Right atrium auricular region (tissue), 2 donors: ENCODE measurements at regions not wholly inside any gene's neighbourhood (a gene's known extent, or its start where the extent isn't known, plus 50 kb on each side); places are given as distances from the start of the nearest gene placed in this dataset.

ENCODE experiments used
- DNase-seq: peaks from one replicate; pipeline ENCODE4 v3.0.0-alpha.2; 2019; ENCODE audit warnings: low spot score
- H3K27ac ChIP-seq, 2 donors: fragments of 200-600 bp; sonication (generic); 1 replicate in 1 of 2; 2 replicates in 1 of 2; pipeline ENCODE4 v1.5.1; 2016 to 2019
- H3K27me3 ChIP-seq, 2 donors: fragments of 200-600 bp; sonication (generic); one replicate each; pipeline versions ENCODE4 v1.5.1 to v1.6.0; 2017 to 2019
- H3K36me3 ChIP-seq: fragments of 200-600 bp; sonication (generic); one replicate; pipeline ENCODE4 v1.5.1; 2016
- H3K4me1 ChIP-seq, 2 donors: fragments of 200-600 bp; sonication (generic); one replicate each; pipeline versions ENCODE4 v1.5.1 to v1.6.0; 2017 to 2019
- H3K4me3 ChIP-seq, 2 donors: fragments of 200-600 bp; sonication (generic); 1 replicate in 1 of 2; 2 replicates in 1 of 2; pipeline ENCODE4 v1.5.1; 2017 to 2019; ENCODE audit warnings: mild to moderate bottlenecking in 1 of 2, moderate library complexity in 1 of 2
- H3K9me3 ChIP-seq, 2 donors: fragments of 200-600 bp; sonication (generic); one replicate each; pipeline ENCODE4 v1.5.1; 2019
- CTCF ChIP-seq, 2 donors: fragments of 200-600 bp; sonication (generic); IDR thresholded peaks; one replicate each; pipeline ENCODE4 v1.5.1; 2019; ENCODE audit warnings: antibody characterized with exemption in 2 of 2

GRCh38 chr3:88997260-88997659 lies 110.2 kb upstream of the EPHA3 start:
- Histone ChIP-seq H3K27me3 (no peaks in the 10 kb centered on the region), H3K4me3 (no peak overlapping the region), H3K9me3 (no peaks in the 10 kb centered on the region), H3K36me3 (no peaks in the 10 kb centered on the region), H3K4me1 (no peaks in the 10 kb centered on the region), H3K27ac (no peak overlapping the region)
- TF ChIP-seq CTCF (IDR thresholded peaks at IDR 0.05): no peak
- no peak for DNase-seq

- TF ChIP-seq CTCF (IDR thresholded peaks at IDR 0.05): no peak
- H3K27ac ChIP-seq: no peak overlapping the region
- H3K9me3 ChIP-seq: no peaks in the 10 kb centered on the region
- DNase-seq: no peak
- no peak overlapping the region for H3K4me3 ChIP-seq
- H3K27me3 ChIP-seq: no peaks in the 10 kb centered on the region
- H3K4me1 ChIP-seq: no peaks in the 10 kb centered on the region
- H3K36me3 ChIP-seq: no peaks in the 10 kb centered on the region
Observed at GRCh38 chr3:89000886-89001285, 106.5 kb upstream of the EPHA3 start.

GRCh38 chr3:89002191-89002590 lies 105.2 kb upstream of the EPHA3 start:
- H3K27me3 ChIP-seq: no peaks in the 10 kb centered on the region
- DNase-seq: no peak

GRCh38 chr3:89013536-89013935 lies 93.9 kb upstream of the EPHA3 start:
- Histone ChIP-seq H3K4me1 (no peaks in the 10 kb centered on the region), H3K36me3 (no peaks in the 10 kb centered on the region), H3K9me3 (no peaks in the 10 kb centered on the region), H3K27me3 (no peaks in the 10 kb centered on the region), H3K4me3 (no peak overlapping the region), H3K27ac (no peak overlapping the region)
- TF ChIP-seq CTCF (IDR thresholded peaks at IDR 0.05): no peak
- no peak for DNase-seq

More at GRCh38 chr3:89002191-89002590, 105.2 kb upstream of the EPHA3 start:
- Histone ChIP-seq H3K4me3 (no peak overlapping the region), H3K9me3 (no peaks in the 10 kb centered on the region), H3K4me1 (no peaks in the 10 kb centered on the region), H3K27ac (no peak overlapping the region), H3K36me3 (no peaks in the 10 kb centered on the region)
- TF ChIP-seq CTCF (IDR thresholded peaks at IDR 0.05): no peak

GRCh38 chr3:89017531-89017930 lies 89.9 kb upstream of the EPHA3 start:
- no peaks in the 10 kb centered on the region for H3K36me3 ChIP-seq
- H3K9me3 ChIP-seq: no peaks in the 10 kb centered on the region
- TF ChIP-seq CTCF (IDR thresholded peaks at IDR 0.05): no peak
- H3K4me3 ChIP-seq: no peak overlapping the region
- H3K27ac ChIP-seq: no peak overlapping the region
- H3K4me1 ChIP-seq: no peaks in the 10 kb centered on the region
- H3K27me3 ChIP-seq: no peaks in the 10 kb centered on the region
- no peak for DNase-seq

- Histone ChIP-seq H3K36me3 (no peaks in the 10 kb centered on the region), H3K27me3 (no peaks in the 10 kb centered on the region), H3K4me3 (no peak overlapping the region), H3K27ac (no peak overlapping the region), H3K9me3 (no peaks in the 10 kb centered on the region), H3K4me1 (no peaks in the 10 kb centered on the region)
- DNase-seq: no peak
- no peak for TF ChIP-seq CTCF (IDR thresholded peaks at IDR 0.05)
Observed at GRCh38 chr3:89025185-89025584, 82.2 kb upstream of the EPHA3 start.
